Activated CD4-positive, alpha-beta T cell treated with anti-CD3 and anti-CD28 coated beads, Interleukin-2, Interleukin-4, amounts not matched to agents 100 ng/mL and 50 ng/mL, durations not matched to agents 16 hours and 8 hours (primary cell): ENCODE measurements at regions not wholly inside any gene's neighbourhood (a gene's known extent, or its start where the extent isn't known, plus 50 kb on each side); places are given as distances from the start of the nearest gene placed in this dataset.
"Not testable (repeated sequence)": the region's sequence is repeated elsewhere in the genome, so short reads cannot be mapped to it uniquely, and the experiment has no call there.

Experiments
- DNase-seq: peaks from one replicate; pipeline ENCODE4 v3.0.0-alpha.2; 2020; ENCODE audit warnings: low spot score

GRCh38 chr6:938271-938905 lies 245.4 kb upstream of the EXOC2 start:
- no peak for DNase-seq

- DNase-seq = no peak
Measured at GRCh38 chr6:935582-935981, 242.6 kb upstream of the EXOC2 start.

- no peak for DNase-seq
Measured at GRCh38 chr6:934686-935085, 241.7 kb upstream of the EXOC2 start.

GRCh38 chr6:931919-932318 lies 239.0 kb upstream of the EXOC2 start:
- not testable (repeated sequence) for DNase-seq

- no peak for DNase-seq
Measured at GRCh38 chr6:927157-927556, 234.2 kb upstream of the EXOC2 start.

- DNase-seq = no peak
Measured at GRCh38 chr6:925656-926213, 232.8 kb upstream of the EXOC2 start.

GRCh38 chr6:924661-925060 lies 231.7 kb upstream of the EXOC2 start:
- DNase-seq = no peak

GRCh38 chr6:921400-921799 lies 228.5 kb upstream of the EXOC2 start:
- no peak for DNase-seq

- no peak for DNase-seq
Measured at GRCh38 chr6:920512-920911, 227.6 kb upstream of the EXOC2 start.

GRCh38 chr6:919500-919899 lies 226.6 kb upstream of the EXOC2 start:
- DNase-seq = no peak

- DNase-seq = no peak
Measured at GRCh38 chr6:917939-918338, 225.0 kb upstream of the EXOC2 start.

GRCh38 chr6:917296-917695 lies 224.4 kb upstream of the EXOC2 start:
- DNase-seq = no peak

GRCh38 chr6:916131-916530 lies 223.2 kb upstream of the EXOC2 start:
- DNase-seq = no peak

- DNase-seq = no peak
Measured at GRCh38 chr6:912871-913835, 220.2 kb upstream of the EXOC2 start.

- no peak for DNase-seq
Measured at GRCh38 chr6:907928-908327, 215.0 kb upstream of the EXOC2 start.

- DNase-seq = no peak
Measured at GRCh38 chr6:906920-907319, 214.0 kb upstream of the EXOC2 start.

- no peak for DNase-seq
Measured at GRCh38 chr6:905556-905955, 212.6 kb upstream of the EXOC2 start.

- no peak for DNase-seq
Measured at GRCh38 chr6:904994-905393, 212.1 kb upstream of the EXOC2 start.

GRCh38 chr6:903761-904160 lies 210.8 kb upstream of the EXOC2 start:
- DNase-seq = no peak

- no peak for DNase-seq
Measured at GRCh38 chr6:901696-902460, 208.9 kb upstream of the EXOC2 start.

GRCh38 chr6:900716-901605 lies 208.0 kb upstream of the EXOC2 start:
- DNase-seq = no peak
